GM18505 (cell line): ENCODE measurements at regions not wholly inside any gene's neighbourhood (a gene's known extent, or its start where the extent isn't known, plus 50 kb on each side); places are given as distances from the start of the nearest gene placed in this dataset.
"Not testable (repeated sequence)": the region's sequence is repeated elsewhere in the genome, so short reads cannot be mapped to it uniquely, and the experiment has no call there.

Source experiments
- ATAC-seq: cut with Tn5 transposase; IDR thresholded peaks from one replicate; pipeline ENCODE4 v1.9.1; 2021; ENCODE audit not compliant: unreplicated experiment
- POLR2A ChIP-seq: IDR thresholded peaks from 4 replicates; pipeline ENCODE4 v1.6.1; 2011; ENCODE audit warnings: borderline replicate concordance; ENCODE audit not compliant: insufficient read depth, insufficient read length; ENCODE audit errors: extremely low read depth

DNA sequence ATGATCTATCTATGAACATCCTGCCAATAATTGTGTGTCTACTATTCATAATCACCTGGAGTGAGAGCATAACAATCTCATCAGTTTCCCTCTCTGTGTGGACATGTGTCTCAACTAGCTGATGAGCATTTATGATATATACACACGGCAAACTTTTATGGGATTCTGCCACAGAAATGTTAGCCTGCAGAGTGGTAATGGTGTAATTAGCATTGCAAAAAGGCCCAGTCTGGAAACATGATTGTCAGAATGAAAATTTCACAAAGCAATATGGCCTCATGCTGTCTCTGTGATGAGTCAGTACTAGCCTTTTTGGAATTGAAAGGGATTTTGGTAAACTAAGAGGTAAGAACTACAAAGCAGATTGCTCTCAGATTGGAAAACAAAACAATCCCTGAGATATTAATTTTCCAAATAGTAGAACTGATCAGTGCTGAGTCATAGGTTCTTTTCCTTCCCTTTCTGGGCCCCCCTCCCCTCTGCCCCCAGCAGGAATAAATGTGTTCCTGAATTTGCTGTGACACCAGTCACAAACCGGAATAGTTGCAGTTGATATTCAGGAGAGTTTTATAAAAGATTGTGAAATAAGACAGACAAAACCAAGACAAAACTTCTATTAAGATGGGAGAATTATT lies 189.2 kb downstream of the OSR1 start:
- no peak for TF ChIP-seq POLR2A
- ATAC-seq, result no peak

DNA sequence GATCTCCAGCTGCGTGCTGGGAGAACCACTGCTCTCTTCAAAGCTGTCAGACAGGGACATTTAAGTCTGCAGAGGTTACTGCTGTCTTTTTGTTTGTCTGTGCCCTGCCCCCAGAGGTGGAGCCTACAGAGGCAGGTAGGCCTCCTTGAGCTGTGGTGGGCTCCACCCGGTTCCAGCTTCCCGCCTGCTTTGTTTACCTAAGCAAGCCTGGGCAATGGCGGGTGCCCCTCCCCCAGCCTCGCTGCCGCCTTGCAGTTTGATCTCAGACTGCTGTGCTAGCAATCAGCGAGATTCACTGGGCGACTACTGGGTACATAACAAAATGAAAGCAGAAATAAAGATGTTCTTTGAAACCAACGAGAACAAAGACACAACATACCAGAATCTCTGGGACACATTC lies 194.3 kb downstream of the OSR1 start:
- not testable (repeated sequence) for ATAC-seq

DNA sequence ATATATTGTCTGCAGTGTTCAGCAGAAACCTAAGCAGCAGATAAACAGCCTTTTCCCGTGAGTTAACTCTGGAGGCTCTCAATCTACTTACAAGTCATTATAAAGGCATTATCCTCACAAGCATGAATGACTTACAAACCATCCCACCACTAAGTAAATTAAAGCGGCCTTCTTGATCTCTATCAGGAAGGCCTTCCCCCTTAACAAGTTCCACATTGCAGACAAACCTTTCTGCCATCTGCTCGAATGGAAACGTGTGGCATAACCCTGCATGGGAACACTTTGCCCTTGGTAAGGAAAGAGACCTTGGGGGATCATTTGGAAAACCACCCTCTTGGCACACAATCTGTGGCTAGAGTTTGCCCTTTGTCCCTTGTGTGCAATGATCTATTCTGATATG lies 199.5 kb downstream of the OSR1 start:
- no peak for TF ChIP-seq POLR2A
- no peak for ATAC-seq

DNA sequence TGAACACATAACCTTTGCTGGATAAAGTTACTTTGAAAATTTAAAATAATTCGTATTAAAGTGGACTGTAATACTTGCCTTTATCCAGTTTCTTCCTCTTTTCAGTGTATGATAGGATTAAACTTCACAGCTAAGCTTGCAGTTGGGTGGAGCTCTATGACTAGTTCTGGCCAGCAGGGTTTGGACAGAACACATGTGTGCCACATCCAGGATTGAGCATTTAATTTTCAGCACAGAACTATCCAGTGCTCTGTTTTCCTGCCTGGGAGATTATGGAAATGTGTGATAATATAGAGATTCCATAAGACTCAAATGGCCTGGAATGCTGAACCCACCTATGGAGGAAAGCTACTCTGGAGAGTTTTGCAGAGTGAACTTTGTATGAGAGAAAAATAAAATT lies 200.2 kb downstream of the OSR1 start:
- no peak for TF ChIP-seq POLR2A
- no peak for ATAC-seq

DNA sequence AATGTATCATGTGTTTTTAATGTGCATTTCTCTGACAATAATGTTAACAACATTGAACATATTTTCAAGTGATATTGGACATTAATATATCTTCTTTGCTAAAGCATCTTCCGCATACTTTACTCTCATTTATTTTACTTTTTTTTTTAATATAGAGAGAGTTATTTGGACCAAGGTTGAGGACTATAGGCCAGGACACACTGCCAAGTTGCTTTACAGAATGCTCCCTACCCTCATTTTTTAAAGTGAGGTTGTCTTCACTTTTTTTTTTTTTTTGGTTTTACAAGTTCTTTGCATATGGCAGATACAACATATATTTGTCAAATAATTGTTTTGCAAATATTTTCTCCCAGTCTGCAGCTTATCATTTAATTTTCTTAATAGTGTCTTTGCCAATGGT lies 201.8 kb downstream of the OSR1 start:
- no peak for ATAC-seq
- no peak for TF ChIP-seq POLR2A

DNA sequence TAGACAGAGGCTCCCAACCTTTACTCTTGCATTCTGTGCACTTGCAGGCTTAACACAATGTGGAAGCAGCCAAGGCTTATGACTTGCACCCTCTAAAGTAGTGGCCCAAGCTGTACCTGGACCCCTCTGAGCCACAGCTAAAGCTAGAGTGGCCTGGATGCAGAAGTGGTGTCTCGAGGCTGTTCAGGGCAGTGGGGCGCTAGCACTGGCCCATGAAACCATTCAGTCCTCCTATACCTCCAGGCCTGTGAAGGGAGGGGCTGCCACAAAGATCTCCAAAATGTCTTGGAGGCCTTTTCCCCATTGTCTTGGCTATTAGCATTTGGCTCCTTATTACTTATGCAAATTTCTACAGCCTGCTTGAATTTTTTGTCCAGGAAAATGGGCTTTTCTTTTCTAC lies 207.7 kb downstream of the OSR1 start:
- ATAC-seq, result no peak
- no peak for TF ChIP-seq POLR2A

DNA sequence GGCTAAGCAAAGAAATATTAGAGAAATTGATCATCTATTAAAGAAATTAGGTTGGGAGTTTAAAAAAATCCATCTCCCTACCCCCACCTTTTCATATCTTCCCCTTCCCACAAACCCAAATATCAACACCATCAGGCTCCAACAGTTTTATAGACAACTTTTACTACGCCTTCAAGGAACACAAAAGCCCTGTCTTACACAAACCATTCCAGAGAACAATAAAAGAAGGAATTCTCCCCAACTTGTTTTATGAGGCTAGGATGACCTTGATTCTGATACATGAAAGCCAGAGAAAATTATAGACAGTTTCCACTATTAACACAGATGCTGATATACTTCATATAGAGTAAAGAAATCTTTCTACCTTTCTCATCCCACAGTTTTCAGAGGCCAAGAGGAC lies 211.6 kb downstream of the OSR1 start:
- TF ChIP-seq POLR2A, result no peak
- ATAC-seq, result no peak

DNA sequence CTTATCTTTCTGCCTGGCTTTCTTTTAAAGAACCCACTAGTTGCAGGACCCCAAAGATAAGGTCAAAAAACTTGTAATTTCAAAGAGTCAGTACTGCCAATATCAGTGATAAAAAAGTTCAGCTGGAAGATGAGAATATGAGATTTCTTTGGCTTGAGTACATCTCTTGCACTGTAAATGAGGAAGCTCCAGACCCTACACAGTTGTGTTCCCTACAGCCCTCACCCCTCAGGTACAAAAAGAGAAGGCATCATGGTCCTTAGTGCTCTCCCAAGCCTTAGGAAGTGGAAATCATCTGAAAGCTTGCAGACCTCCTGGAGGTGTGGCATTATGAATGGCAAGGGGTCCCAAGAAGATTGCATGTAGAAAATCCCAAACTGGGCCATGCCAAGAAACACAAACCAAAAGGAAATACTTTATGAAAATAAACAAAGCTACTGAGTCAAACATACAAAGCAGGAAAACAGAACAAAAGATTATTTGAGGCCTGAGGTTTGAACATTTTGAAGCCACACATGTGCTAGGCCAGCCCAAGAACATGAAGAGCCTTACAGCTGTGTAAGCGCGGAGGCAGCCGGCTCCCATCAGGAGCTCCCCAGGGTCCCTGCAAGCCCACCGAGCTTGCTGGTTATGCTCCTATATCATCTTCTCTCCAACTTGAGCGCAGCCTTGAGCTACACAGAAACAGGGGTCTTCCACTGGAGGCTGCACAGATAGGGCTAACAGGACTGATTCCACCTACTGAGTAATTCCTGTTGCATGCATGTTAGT lies 217.0 kb downstream of the OSR1 start:
- no peak for TF ChIP-seq POLR2A
- ATAC-seq, result no peak

DNA sequence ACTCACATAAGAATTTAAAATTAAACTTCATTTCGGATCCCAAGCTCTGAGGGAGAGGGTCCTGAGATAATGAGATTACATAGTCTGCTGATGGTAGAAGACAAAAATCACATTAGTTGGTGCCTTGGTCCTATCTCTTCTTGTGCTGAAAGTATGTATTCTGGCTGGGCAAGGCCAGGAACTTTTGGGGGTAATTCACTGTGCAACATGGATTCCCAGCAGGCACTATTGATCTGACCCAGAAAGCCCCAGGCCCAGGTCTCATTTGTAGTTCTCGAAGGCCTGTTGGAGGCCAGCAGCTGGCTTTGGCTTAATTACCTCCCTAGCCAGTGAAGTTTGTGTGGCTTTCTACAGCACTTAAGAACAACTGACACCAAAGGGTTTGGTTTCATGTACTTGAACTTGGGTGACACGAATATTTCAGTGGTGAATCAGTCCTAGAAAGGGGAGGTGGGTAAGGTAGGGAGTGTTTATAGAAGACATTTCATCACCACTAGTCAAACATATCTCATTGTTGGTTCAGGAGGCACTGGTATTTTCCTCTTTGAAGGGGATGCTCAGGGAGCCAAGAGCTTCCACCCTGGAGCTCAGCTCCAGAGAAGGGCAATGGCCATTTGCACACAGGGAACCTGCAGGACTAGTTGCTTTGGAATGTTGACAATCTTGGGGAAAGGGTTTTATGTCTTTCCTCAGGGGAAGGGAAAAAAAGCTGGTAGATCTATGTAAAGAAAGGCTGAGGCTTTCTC lies 217.8 kb downstream of the OSR1 start:
- no peak for TF ChIP-seq POLR2A

DNA sequence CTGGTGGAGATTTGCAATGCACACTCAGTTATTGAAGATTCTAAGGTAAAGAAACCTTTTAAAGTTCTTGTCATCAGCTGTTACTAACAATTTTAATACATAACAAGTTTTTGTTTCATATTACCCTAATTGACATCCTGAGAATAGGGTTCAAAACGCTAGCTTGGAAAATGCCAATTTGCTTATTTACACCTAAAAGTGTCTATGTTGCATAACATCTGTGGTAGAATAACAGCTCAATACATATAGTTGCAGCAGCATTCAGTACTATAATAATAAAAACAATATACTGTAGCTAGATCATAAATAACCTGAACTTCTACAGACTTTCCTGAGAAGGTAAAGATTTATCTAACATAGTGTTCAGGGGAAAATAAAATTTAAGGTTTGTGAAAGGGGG lies 219.0 kb downstream of the OSR1 start:
- no peak for TF ChIP-seq POLR2A
- ATAC-seq, result no peak

More for the DNA sequence above, 217.8 kb downstream of the OSR1 start:
- ATAC-seq, result no peak

DNA sequence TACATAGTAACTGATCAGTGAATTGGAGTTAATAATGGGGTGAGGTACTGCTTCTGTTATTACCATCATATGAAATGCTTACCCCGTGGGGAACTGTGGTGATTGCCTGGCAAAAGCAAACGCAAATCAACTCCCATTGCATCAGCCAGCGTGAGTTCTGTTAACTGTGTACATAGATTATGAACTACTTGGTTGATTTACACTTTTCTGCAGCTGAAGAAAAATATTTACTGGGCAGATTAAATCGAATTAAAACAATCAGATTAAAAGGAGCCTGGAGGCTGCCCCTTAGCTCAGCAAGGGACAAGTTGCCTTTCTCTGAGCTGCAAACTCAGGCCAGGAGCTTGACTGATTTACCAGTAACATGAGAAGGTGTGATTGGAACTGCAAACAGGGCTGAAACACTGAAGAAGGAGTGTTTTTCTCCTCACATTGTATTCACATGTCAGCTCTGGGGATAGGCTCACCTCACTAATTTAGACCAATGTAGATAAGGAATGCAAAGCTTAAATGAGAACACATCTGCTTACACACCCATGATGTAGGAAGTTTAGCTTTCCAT lies 220.1 kb downstream of the OSR1 start:
- no peak for ATAC-seq
- TF ChIP-seq POLR2A, result no peak

DNA sequence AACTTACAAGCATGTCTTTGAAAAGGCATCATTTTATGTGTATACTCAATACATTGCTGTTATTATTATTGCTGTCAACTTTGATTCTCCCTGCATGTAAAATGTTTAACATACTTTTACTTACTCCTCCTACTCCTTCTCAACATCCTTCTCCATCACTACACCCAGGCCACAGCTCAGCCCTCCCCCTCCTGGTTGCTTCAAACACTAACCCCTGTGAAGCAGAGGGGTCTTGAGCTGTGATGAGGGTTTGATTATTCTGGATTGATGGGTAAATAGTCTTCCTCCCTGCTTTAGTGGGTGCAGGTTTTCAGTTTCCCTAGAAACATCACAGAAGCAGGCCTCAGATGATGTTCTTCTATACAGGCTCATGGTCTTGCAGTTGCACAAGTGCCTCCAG lies 221.0 kb downstream of the OSR1 start:
- no peak for TF ChIP-seq POLR2A
- ATAC-seq, result no peak

DNA sequence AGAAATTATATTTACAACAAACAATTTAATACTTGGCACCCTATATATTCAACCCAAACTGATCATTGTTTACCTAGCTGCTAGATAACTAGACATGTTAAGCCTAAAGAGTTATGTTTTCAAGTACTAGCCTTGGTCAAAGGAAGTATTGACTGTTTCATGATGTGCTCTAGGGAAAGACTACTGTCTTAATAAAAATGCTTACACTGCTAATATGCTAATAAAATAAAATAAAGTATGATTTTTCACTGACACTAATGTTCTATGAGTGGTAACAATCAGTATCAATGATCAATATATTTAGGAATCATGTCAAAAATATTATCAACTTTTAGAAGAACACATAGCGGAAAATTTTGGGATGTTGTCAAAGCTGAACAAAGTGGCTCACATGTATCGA lies 225.5 kb downstream of the OSR1 start:
- TF ChIP-seq POLR2A, result no peak
- ATAC-seq, result no peak

DNA sequence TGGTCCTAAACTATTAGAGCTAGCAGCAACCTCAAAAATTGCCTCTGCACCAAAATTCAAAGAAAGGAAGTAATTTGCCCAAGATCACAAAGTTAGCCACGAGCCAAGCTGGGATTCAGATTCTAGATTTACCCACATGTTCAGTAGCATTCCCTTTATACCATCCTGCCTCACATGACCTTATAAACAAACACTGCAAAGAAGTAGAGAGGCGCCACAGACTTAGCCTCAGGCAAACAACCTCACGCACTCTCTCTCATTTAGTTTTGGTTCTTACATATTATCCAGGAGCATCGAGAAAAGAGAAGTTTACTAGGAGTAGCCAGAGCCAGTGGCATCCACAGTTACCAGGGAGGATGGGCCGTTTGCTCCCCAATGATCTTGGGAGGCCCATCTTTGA lies 226.6 kb downstream of the OSR1 start:
- no peak for TF ChIP-seq POLR2A
- ATAC-seq, result no peak
